HFF-Myc (cell line): ENCODE measurements at regions not wholly inside any gene's neighbourhood (a gene's known extent, or its start where the extent isn't known, plus 50 kb on each side); places are given as distances from the start of the nearest gene placed in this dataset.
"Not testable (repeated sequence)": the region's sequence is repeated elsewhere in the genome, so short reads cannot be mapped to it uniquely, and the experiment has no call there.

Experiments used
- DNase-seq: peaks from one replicate; pipeline ENCODE4 v3.0.0-alpha.2; 2011; ENCODE audit warnings: low read depth; ENCODE audit errors: extremely low read depth
- H3K4me3 ChIP-seq: replicated peaks from 2 replicates; pipeline ENCODE4 v1.5.1; 2011; ENCODE audit warnings: low read depth, mild to moderate bottlenecking, control low read depth, low read length
- CTCF ChIP-seq: IDR thresholded peaks from 2 replicates; pipeline ENCODE4 v1.5.1; 2012; ENCODE audit warnings: mild to moderate bottlenecking, low read depth, low read length, control low read depth; ENCODE audit errors: missing control alignments

GRCh38 chr13:87208636-87209035 lies 462.5 kb upstream of the SLITRK5 start:
- TF ChIP-seq CTCF: no peak
- DNase-seq: no peak

GRCh38 chr13:87234981-87235380 lies 436.2 kb upstream of the SLITRK5 start:
- no peak overlapping the region for H3K4me3 ChIP-seq
- TF ChIP-seq CTCF: no peak
- no peak for DNase-seq

More at GRCh38 chr13:87208636-87209035, 462.5 kb upstream of the SLITRK5 start:
- H3K4me3 ChIP-seq: no peak overlapping the region

- no peak for DNase-seq
- H3K4me3 ChIP-seq: no peak overlapping the region
- no peak for TF ChIP-seq CTCF
Observed at GRCh38 chr13:87235621-87236020, 435.6 kb upstream of the SLITRK5 start.

- no peak for DNase-seq
- no peak for TF ChIP-seq CTCF
- no peak overlapping the region for H3K4me3 ChIP-seq
Observed at GRCh38 chr13:87244256-87244890, 426.8 kb upstream of the SLITRK5 start.

GRCh38 chr13:87249847-87250246 lies 421.3 kb upstream of the SLITRK5 start:
- H3K4me3 ChIP-seq, DNase-seq: not testable (repeated sequence)

- no peak for DNase-seq
- no peak overlapping the region for H3K4me3 ChIP-seq
- TF ChIP-seq CTCF: no peak
Observed at GRCh38 chr13:87255394-87255793, 415.8 kb upstream of the SLITRK5 start.

GRCh38 chr13:87259479-87260083 lies 411.6 kb upstream of the SLITRK5 start:
- no peak for DNase-seq
- H3K4me3 ChIP-seq: no peak overlapping the region
- TF ChIP-seq CTCF: no peak
